ENCODE measurements at regions not wholly inside any gene's neighbourhood (a gene's known extent, or its start where the extent isn't known, plus 50 kb on each side); places are given as distances from the start of the nearest gene placed in this dataset.

- no peak for TF ChIP-seq CTCF (conservative IDR thresholded peaks at IDR 0.05; ENCODE audit: low read depth, low read length)
- TF ChIP-seq EZH2 (IDR thresholded peaks at IDR 0.05; ENCODE audit: borderline replicate concordance, low read depth, low read length, poor library complexity, severe bottlenecking) = no peak
These were observed 109.2 kb upstream of the FHIT start for GRCh38 chr3:61360297-61360965.

All from A673 (cell line).